Loucy (cell line): ENCODE measurements at regions not wholly inside any gene's neighbourhood (a gene's known extent, or its start where the extent isn't known, plus 50 kb on each side); places are given as distances from the start of the nearest gene placed in this dataset.

Source experiments
- H2AFZ ChIP-seq: fragments of 200-600 bp; sonication (generic); 2 replicates; pipeline ENCODE4 v1.6.0; 2016; ENCODE audit warnings: antibody characterized with exemption, mild to moderate bottlenecking, low read length, moderate library complexity
- H3F3A ChIP-seq: fragments of 200-600 bp; 2 replicates; pipeline ENCODE4 v1.6.0; 2016; ENCODE audit warnings: antibody characterized with exemption, low read depth, mild to moderate bottlenecking
- H3K27me3 ChIP-seq: fragments of 200-600 bp; sonication (generic); 2 replicates; pipeline ENCODE4 v1.6.1; 2014; ENCODE audit warnings: low read length, mild to moderate bottlenecking; ENCODE audit not compliant: insufficient read depth, poor library complexity, severe bottlenecking
- H3K36me3 ChIP-seq: fragments of 200-600 bp; sonication (generic); 2 replicates; pipeline ENCODE4 v1.6.1; 2016; ENCODE audit warnings: low read length; ENCODE audit not compliant: insufficient read depth
- H3K4me1 ChIP-seq: fragments of 200-600 bp; sonication (generic); 2 replicates; pipeline ENCODE4 v1.5.1; 2014; ENCODE audit warnings: low read length, mild to moderate bottlenecking; ENCODE audit not compliant: insufficient read depth, poor library complexity, severe bottlenecking
- H3K4me2 ChIP-seq: fragments of 200-600 bp; sonication (generic); 2 replicates; pipeline ENCODE4 v1.6.0; 2014; ENCODE audit warnings: antibody characterized with exemption, low read length, low read depth, mild to moderate bottlenecking; ENCODE audit not compliant: poor library complexity, severe bottlenecking
- H3K4me3 ChIP-seq: fragments of 200-600 bp; sonication (generic); 2 replicates; pipeline ENCODE4 v1.5.1; 2014; ENCODE audit warnings: low read length, mild to moderate bottlenecking, mixed read lengths; ENCODE audit not compliant: poor library complexity, severe bottlenecking
- H3K79me2 ChIP-seq: fragments of 200-600 bp; sonication (generic); 2 replicates; pipeline ENCODE4 v1.6.1; 2014; ENCODE audit warnings: low read length; ENCODE audit not compliant: insufficient read depth
- H3K9ac ChIP-seq: fragments of 200-600 bp; sonication (generic); 2 replicates; pipeline ENCODE4 v1.6.0; 2014; ENCODE audit warnings: mild to moderate bottlenecking, low read depth, low read length, moderate library complexity; ENCODE audit not compliant: poor library complexity, severe bottlenecking
- H3K9me2 ChIP-seq: fragments of 200-600 bp; sonication (generic); replicated peaks from 2 replicates; pipeline ENCODE4 v1.6.1; 2016; ENCODE audit warnings: low read depth, low read length, mixed read lengths
- H3K9me3 ChIP-seq: fragments of 200-600 bp; sonication (generic); 2 replicates; pipeline ENCODE4 v1.6.1; 2014; ENCODE audit warnings: mild to moderate bottlenecking, antibody characterized with exemption, low read length, low read depth; ENCODE audit not compliant: insufficient read depth
- H4K20me1 ChIP-seq: fragments of 200-600 bp; sonication (generic); 2 replicates; pipeline ENCODE4 v1.6.0; 2014; ENCODE audit warnings: antibody characterized with exemption, low read length, mild to moderate bottlenecking; ENCODE audit not compliant: insufficient read depth, poor library complexity, severe bottlenecking
- CTCF ChIP-seq: fragments of 200-600 bp; sonication (generic); conservative IDR thresholded peaks from 2 replicates; pipeline ENCODE4 v1.5.1; 2014; ENCODE audit warnings: mild to moderate bottlenecking, antibody characterized with exemption, low read length
- EZH2phosphoT487 ChIP-seq: fragments of 200-600 bp; IDR thresholded peaks from 2 replicates; pipeline ENCODE4 v1.6.1; 2018; ENCODE audit warnings: antibody characterized with exemption, mild to moderate bottlenecking, moderate library complexity, borderline replicate concordance

GRCh38 chr3:188954590-188955208, 217.1 kb upstream of the TPRG1 start:
- Histone ChIP-seq H3K27me3 (no peaks in the 10 kb centered on the region), H3F3A (no peaks in the 10 kb centered on the region), H3K79me2 (no peaks in the 10 kb centered on the region), H3K4me2 (no peak overlapping the region), H3K9me3 (no peaks in the 10 kb centered on the region), H3K4me3 (no peak overlapping the region), H3K36me3 (no peaks in the 10 kb centered on the region), H2AFZ (peak overlapping the region; percentile 52; the same call in 1 of the 2 replicates), H3K4me1 (peaks cover 7% of the 10 kb centered on the region), H3K9me2 (no peaks in the 10 kb centered on the region), H3K9ac (no peak overlapping the region), H4K20me1 (no peaks in the 10 kb centered on the region)
- TF ChIP-seq CTCF (peak; percentile 98), EZH2phosphoT487 (no peak)

DNA sequence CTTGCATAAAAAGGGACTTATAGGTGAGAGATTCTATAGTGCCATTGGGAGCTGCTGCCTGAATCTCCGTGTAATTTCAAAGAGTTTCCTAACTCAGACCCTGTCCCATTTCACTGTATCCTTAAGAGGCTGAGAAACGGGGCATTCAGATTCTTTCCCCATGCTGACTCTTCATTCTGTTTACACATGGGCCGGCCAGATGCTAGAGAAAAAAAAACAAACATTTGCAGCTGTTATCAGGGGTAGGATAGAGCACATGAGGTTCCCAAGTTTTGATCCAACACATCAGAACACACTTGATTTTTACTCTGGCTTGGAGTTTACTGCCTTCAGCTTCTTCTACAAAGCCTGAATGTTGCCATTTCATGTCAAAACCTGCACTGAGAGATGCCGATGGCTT, 215.9 kb upstream of the TPRG1 start:
- TF ChIP-seq CTCF = no peak
- TF ChIP-seq EZH2phosphoT487 = no peak
- Histone ChIP-seq H3K4me2 (no peak overlapping the region), H3K4me1 (peaks cover 17% of the 10 kb centered on the region), H3K79me2 (no peaks in the 10 kb centered on the region), H3K36me3 (no peaks in the 10 kb centered on the region), H2AFZ (no peak overlapping the region), H3K27me3 (no peaks in the 10 kb centered on the region), H3K9me3 (no peaks in the 10 kb centered on the region), H4K20me1 (no peaks in the 10 kb centered on the region), H3F3A (no peaks in the 10 kb centered on the region), H3K9ac (no peak overlapping the region), H3K4me3 (no peak overlapping the region), H3K9me2 (no peaks in the 10 kb centered on the region)

GRCh38 chr3:188956839-188957489, 214.8 kb upstream of the TPRG1 start:
- no peak overlapping the region for H3K4me3 ChIP-seq
- no peaks in the 10 kb centered on the region for H3K27me3 ChIP-seq
- H3K9ac ChIP-seq = no peak overlapping the region
- no peaks in the 10 kb centered on the region for H3K36me3 ChIP-seq
- no peaks in the 10 kb centered on the region for H3K9me2 ChIP-seq
- H3K9me3 ChIP-seq = no peaks in the 10 kb centered on the region
- TF ChIP-seq CTCF = peak; percentile 90
- TF ChIP-seq EZH2phosphoT487 = no peak
- 0 out of 2 replicates have a peak overlapping the region, but pooled peaks have one; percentile 13 for H2AFZ ChIP-seq
- H3K4me2 ChIP-seq = no peak overlapping the region
- H3K4me1 ChIP-seq = peaks cover 22% of the 10 kb centered on the region
- H3F3A ChIP-seq = no peaks in the 10 kb centered on the region
- no peaks in the 10 kb centered on the region for H3K79me2 ChIP-seq
- H4K20me1 ChIP-seq = no peaks in the 10 kb centered on the region
